ENCODE measurements at regions not wholly inside any gene's neighbourhood (a gene's known extent, or its start where the extent isn't known, plus 50 kb on each side); places are given as distances from the start of the nearest gene placed in this dataset.

GRCh38 chr5:116361979-116362577 is 212.5 kb downstream of the SEMA6A start:
- intact Hi-C loops (cut with DNase I) = no loop called here
- no peak for TF ChIP-seq POLR2A (IDR thresholded peaks at IDR 0.05)
- TF ChIP-seq CTCF (IDR thresholded peaks at IDR 0.05) = no peak
- peak overlapping the region in 2 of 3 donors; percentile 28 to 48 for H3K4me3 ChIP-seq
- ATAC-seq (no peak), DNase-seq (no peak)
- WGBS (ENCODE audit: insufficient coverage, low coverage, low lambda C conversion rate, missing lambda C conversion rate) = 72% methylated on average over 5 of the region's 6 CpGs
- no peak overlapping the region for H3K27ac ChIP-seq
- no peaks in the 10 kb centered on the region for H3K27me3 ChIP-seq
- no peaks in the 10 kb centered on the region for H3K4me1 ChIP-seq
- no peaks in the 10 kb centered on the region for H3K36me3 ChIP-seq
- no peaks in the 10 kb centered on the region for H3K9me3 ChIP-seq

- H3K27me3 ChIP-seq = no peaks in the 10 kb centered on the region
- no peaks in the 10 kb centered on the region for H3K9me3 ChIP-seq
- peak overlapping the region in 2 of 3 donors; percentile 28 to 48 for H3K4me3 ChIP-seq
- WGBS (ENCODE audit: insufficient coverage, low coverage, low lambda C conversion rate, missing lambda C conversion rate) = 76% methylated on average over 22 of the region's 53 CpGs
- intact Hi-C loops (cut with DNase I) = no loop called here
- H3K4me1 ChIP-seq = no peaks in the 10 kb centered on the region
- no peaks in the 10 kb centered on the region for H3K36me3 ChIP-seq
- TF ChIP-seq POLR2A (IDR thresholded peaks at IDR 0.05) (no peak), CTCF (IDR thresholded peaks at IDR 0.05) (peak in 3 of 4 donors; percentile 6 to 26 (median 13))
- no peak overlapping the region for H3K27ac ChIP-seq
- ATAC-seq (peak; percentile 71 to 85 (median 78)), DNase-seq (peak in 2 of 3 donors; percentile 31 to 71)
Observed at GRCh38 chr5:116361171-116361967, 213.3 kb downstream of the SEMA6A start.

- no peaks in the 10 kb centered on the region for H3K4me1 ChIP-seq
- intact Hi-C loops (cut with DNase I) = no loop called here
- no peak overlapping the region for H3K4me3 ChIP-seq
- no peaks in the 10 kb centered on the region for H3K27me3 ChIP-seq
- TF ChIP-seq CTCF (IDR thresholded peaks at IDR 0.05) = no peak
- TF ChIP-seq POLR2A (IDR thresholded peaks at IDR 0.05) = no peak
- ATAC-seq (peak in 1 of 4 donors; percentile 18), DNase-seq (no peak)
- H3K27ac ChIP-seq = no peak overlapping the region
- H3K36me3 ChIP-seq = no peaks in the 10 kb centered on the region
- no peaks in the 10 kb centered on the region for H3K9me3 ChIP-seq
- WGBS (ENCODE audit: insufficient coverage, low coverage, low lambda C conversion rate, missing lambda C conversion rate) = 63% methylated on average over 3 of the region's 7 CpGs
Observed at GRCh38 chr5:116360008-116360853, 214.4 kb downstream of the SEMA6A start.

- H3K27me3 ChIP-seq = no peaks in the 10 kb centered on the region
- DNase-seq = no peak
- no peaks in the 10 kb centered on the region for H3K4me1 ChIP-seq
- no peaks in the 10 kb centered on the region for H3K9me3 ChIP-seq
- H3K27ac ChIP-seq = no peak overlapping the region
- TF ChIP-seq POLR2A (IDR thresholded peaks at IDR 0.05) = no peak
- no peak for TF ChIP-seq CTCF (IDR thresholded peaks at IDR 0.05)
- intact Hi-C loops (cut with DNase I) = no loop called here
- ATAC-seq = peak in 2 of 4 donors; percentile 15 to 39
- WGBS (ENCODE audit: insufficient coverage, low coverage, low lambda C conversion rate, missing lambda C conversion rate) = 100% methylated on average over 1 of the region's 1 CpG
- no peak overlapping the region for H3K4me3 ChIP-seq
- H3K36me3 ChIP-seq = no peaks in the 10 kb centered on the region
Observed at GRCh38 chr5:116359592-116359991, 215.0 kb downstream of the SEMA6A start.
